ENCODE measurements at regions not wholly inside any gene's neighbourhood (a gene's known extent, or its start where the extent isn't known, plus 50 kb on each side); places are given as distances from the start of the nearest gene placed in this dataset.
"Not testable (repeated sequence)": the region's sequence is repeated elsewhere in the genome, so short reads cannot be mapped to it uniquely, and the experiment has no call there.

- not testable (repeated sequence) for DNase-seq (ENCODE audit: low read depth); H3K4me3 ChIP-seq (ENCODE audit: low read depth, low read length); H3K36me3 ChIP-seq (ENCODE audit: control insufficient read depth, insufficient read depth, low read length); FAIRE-seq; H3K27me3 ChIP-seq (ENCODE audit: control insufficient read depth, insufficient read depth, low read length)
Observed at GRCh38 chr16:88274126-88274750, 108.5 kb upstream of the ZNF469 start.

- H3K4me3 ChIP-seq (ENCODE audit: low read depth, low read length), result no peak overlapping the region
- H3K27me3 ChIP-seq (ENCODE audit: control insufficient read depth, insufficient read depth, low read length), result no peaks in the 10 kb centered on the region
- H3K36me3 ChIP-seq (ENCODE audit: control insufficient read depth, insufficient read depth, low read length), result no peaks in the 10 kb centered on the region
- no peak for TF ChIP-seq CTCF (IDR thresholded peaks at IDR 0.05; ENCODE audit: insufficient read depth, low read length, severe bottlenecking)
- no peak for FAIRE-seq
- no peak for DNase-seq (ENCODE audit: low read depth)
Observed at GRCh38 chr16:88274847-88275246, 107.9 kb upstream of the ZNF469 start.

GRCh38 chr16:88275336-88276122, 107.2 kb upstream of the ZNF469 start:
- DNase-seq (ENCODE audit: low read depth); H3K27me3 ChIP-seq (ENCODE audit: control insufficient read depth, insufficient read depth, low read length); H3K36me3 ChIP-seq (ENCODE audit: control insufficient read depth, insufficient read depth, low read length); H3K4me3 ChIP-seq (ENCODE audit: low read depth, low read length): not testable (repeated sequence)
- FAIRE-seq, result peak; percentile 76

GRCh38 chr16:88276123-88276588, 106.6 kb upstream of the ZNF469 start:
- H3K27me3 ChIP-seq (ENCODE audit: control insufficient read depth, insufficient read depth, low read length); H3K4me3 ChIP-seq (ENCODE audit: low read depth, low read length); H3K36me3 ChIP-seq (ENCODE audit: control insufficient read depth, insufficient read depth, low read length); FAIRE-seq; DNase-seq (ENCODE audit: low read depth): not testable (repeated sequence)

GRCh38 chr16:88276591-88276990, 106.2 kb upstream of the ZNF469 start:
- no peak for DNase-seq (ENCODE audit: low read depth)
- no peak for FAIRE-seq
- Histone ChIP-seq H3K27me3 (ENCODE audit: control insufficient read depth, insufficient read depth, low read length) (no peaks in the 10 kb centered on the region), H3K36me3 (ENCODE audit: control insufficient read depth, insufficient read depth, low read length) (no peaks in the 10 kb centered on the region), H3K4me3 (ENCODE audit: low read depth, low read length) (no peak overlapping the region)
- TF ChIP-seq CTCF (IDR thresholded peaks at IDR 0.05; ENCODE audit: insufficient read depth, low read length, severe bottlenecking), result no peak

- TF ChIP-seq CTCF (IDR thresholded peaks at IDR 0.05; ENCODE audit: insufficient read depth, low read length, severe bottlenecking), result no peak
- peak; percentile 100 for FAIRE-seq
Observed at GRCh38 chr16:88279998-88280397, 102.8 kb upstream of the ZNF469 start.

GRCh38 chr16:88281858-88282563, 100.7 kb upstream of the ZNF469 start:
- FAIRE-seq, result peak; percentile 98

More at GRCh38 chr16:88279998-88280397, 102.8 kb upstream of the ZNF469 start:
- no peak for DNase-seq (ENCODE audit: low read depth)
- H3K27me3 ChIP-seq (ENCODE audit: control insufficient read depth, insufficient read depth, low read length), result no peaks in the 10 kb centered on the region
- H3K4me3 ChIP-seq (ENCODE audit: low read depth, low read length), result no peak overlapping the region
- no peaks in the 10 kb centered on the region for H3K36me3 ChIP-seq (ENCODE audit: control insufficient read depth, insufficient read depth, low read length)

More at GRCh38 chr16:88281858-88282563, 100.7 kb upstream of the ZNF469 start:
- no peak for TF ChIP-seq CTCF (IDR thresholded peaks at IDR 0.05; ENCODE audit: insufficient read depth, low read length, severe bottlenecking)
- Histone ChIP-seq H3K27me3 (ENCODE audit: control insufficient read depth, insufficient read depth, low read length) (no peaks in the 10 kb centered on the region), H3K4me3 (ENCODE audit: low read depth, low read length) (no peak overlapping the region), H3K36me3 (ENCODE audit: control insufficient read depth, insufficient read depth, low read length) (no peaks in the 10 kb centered on the region)
- DNase-seq (ENCODE audit: low read depth), result no peak

All from bronchial epithelial cell (primary cell).